GM18511 (cell line): ENCODE measurements at regions not wholly inside any gene's neighbourhood (a gene's known extent, or its start where the extent isn't known, plus 50 kb on each side); places are given as distances from the start of the nearest gene placed in this dataset.

Source experiments
- ATAC-seq: cut with Tn5 transposase; IDR thresholded peaks from one replicate; pipeline ENCODE4 v1.9.1; 2021; ENCODE audit warnings: mild to moderate bottlenecking, moderate library complexity; ENCODE audit not compliant: unreplicated experiment

DNA sequence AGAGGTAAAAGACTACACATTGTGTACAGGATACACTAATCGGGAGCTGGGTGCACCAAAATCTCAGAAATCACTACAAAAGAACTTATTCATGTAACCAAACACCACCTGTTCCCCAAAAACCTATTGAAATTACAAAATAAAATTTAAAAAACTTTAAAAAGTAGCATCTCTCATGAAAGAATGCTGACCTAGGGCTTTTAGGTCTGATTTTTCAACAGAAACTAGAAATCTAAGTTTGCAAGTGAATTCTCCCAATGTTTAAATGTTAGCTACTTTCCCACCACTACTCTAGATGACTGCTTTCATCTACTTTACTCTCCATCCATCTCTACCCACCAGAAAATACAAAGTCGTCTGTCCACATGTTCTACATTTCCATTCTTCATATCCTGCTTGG is 1447.7 kb downstream of the RPA4 start:
- ATAC-seq, result no peak

DNA sequence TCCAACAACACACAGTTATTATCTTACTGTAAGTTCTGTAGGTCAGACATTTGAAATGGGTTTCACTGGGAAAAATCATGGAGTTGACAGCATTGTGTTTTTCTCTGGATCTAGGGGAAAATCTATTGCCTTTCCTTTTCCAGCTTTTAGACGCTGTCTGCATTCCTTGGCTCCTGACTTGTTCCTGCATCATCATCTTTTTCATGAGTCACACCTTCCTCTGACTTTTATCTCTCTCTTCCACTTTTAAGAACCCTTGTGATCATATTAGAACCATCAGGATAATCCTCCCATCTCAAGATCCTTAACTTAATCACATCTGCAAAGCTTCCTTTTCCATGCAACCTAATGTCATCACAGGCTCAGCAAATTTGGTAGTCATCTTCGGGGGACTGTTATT is 1454.8 kb downstream of the RPA4 start:
- ATAC-seq, result no peak

DNA sequence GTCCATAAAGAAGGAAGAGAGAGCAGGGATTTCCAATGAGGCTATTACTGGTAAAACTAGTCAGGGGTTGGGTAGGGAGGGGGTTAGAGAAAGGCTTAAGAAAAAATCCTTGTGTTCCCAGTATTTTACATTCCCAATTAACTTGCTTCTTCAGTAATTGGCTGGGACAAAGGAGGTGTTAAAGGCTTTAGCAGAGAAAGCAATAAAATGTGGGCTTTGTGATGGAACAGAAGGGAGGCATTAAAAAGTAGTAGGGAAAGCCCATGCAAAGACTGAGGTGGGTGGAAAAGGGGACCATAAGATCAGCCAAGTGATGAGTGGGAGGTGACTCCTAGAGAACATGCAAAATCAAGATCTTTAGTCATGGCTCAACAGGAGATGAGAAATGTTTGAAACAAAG is 1467.2 kb downstream of the RPA4 start:
- no peak for ATAC-seq

DNA sequence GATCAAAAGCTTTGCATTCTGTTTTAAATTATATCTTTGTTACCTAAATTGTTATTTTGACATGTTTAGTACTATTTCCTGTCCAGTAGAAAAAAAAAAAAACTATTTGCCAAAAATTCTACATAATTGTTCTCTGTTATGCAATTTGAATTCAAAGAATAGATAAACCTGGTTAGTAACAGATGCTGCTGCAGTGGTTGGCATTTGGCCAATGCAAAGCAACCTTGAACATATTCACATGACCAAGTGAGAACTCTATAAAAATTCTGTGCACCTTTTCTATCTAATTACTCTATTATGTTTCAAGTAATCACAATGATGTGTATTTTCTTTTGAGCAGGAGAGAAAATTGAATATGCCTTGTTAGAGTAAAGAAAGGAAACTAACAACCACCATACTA is 1473.4 kb downstream of the RPA4 start:
- no peak for ATAC-seq

DNA sequence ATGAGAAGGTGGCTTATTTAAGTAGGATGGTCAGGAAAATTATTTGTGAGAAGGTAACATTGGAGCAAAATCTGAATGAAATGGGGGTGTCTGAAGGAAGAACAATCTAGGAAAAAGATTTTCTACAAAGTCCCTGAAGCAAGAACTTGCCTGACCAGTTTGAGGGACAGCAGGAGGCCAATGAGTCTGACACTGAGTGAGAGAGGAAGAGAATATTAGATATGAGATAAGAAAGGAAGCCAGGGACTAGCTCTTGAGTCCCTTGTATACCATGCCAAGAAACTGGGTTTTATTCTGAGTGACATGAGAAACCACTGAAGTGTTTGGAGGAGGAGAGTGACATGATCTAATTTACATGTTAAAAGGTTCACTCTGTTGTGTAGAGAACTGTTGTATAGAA is 1478.9 kb downstream of the RPA4 start:
- no peak for ATAC-seq

DNA sequence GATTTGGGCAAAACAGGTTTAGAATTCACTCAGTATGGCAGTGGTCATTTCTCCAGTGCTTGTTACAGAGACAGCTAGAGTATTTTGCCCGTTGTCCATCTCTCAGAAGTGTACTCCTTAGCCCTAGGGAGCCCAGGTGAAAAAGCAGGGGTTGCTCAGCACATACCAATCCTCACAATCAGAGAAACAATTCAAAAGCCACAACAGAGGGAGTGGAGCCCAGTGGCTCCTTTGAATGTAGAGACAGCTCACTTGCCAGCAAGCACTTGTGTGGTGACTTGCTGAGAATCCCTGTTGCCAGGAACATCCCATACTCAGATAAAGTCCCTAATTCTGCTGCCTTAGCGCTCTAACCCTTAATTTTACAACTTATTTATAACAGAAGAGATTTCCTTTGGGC is 1488.3 kb downstream of the RPA4 start:
- ATAC-seq, result no peak

DNA sequence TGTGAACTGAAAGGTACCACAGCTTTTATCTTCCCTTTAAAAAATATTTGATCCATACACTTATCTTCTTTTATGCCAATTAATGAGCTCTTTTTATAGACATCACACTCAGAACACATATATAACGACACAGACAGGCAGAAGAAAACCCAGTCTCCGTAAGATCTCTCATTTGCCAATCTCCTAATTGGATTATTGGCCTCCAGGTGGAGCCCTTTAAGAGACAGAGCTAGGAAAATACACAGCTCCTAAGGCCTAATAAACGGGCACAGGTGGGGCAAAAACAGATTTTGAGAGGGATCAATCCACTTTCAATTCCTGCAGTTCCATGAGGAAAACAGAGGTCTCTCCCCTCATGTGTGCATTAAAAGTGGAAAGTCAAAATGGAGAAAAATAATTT is 1495.4 kb downstream of the RPA4 start:
- ATAC-seq, result no peak

DNA sequence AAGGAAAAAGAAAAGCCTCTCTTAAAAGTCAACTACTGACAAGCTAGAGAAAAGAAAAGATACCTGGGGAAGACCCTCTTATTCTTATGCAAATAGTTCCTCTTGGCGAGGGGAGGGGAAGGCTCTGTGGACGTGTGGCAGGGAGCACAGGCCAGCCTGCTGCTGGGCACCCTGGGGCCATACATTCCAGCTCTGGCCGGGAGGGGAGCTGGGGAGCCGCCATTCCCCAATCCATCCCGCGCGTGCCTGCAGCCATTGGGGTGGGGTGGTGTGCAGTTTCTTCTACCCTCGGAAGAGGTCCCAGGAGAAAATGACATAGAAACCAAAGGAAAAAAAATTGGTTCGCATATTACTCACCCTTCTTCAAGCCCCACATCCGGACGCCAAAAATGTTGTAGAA is 1496.4 kb downstream of the RPA4 start:
- ATAC-seq, result no peak

DNA sequence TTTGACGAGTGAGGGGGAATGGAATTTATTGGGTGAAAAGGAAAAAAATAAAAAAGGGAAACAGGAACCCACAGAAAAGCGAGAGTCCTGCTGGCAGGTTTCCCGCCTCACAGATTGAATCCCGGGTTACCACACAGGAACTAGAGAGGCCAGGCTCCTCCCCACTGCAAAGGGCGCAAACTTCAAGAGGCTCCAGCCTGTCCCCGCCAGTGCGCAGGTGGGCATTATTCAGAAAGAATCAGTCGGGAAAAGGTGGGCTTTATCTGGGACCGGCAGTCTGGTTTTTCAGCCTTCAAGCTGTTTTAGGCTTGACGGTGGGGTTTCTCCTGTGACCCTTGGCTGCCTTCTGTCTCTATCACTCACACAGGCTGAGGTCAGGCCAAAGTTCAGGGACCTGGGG is 1496.8 kb downstream of the RPA4 start:
- no peak for ATAC-seq

DNA sequence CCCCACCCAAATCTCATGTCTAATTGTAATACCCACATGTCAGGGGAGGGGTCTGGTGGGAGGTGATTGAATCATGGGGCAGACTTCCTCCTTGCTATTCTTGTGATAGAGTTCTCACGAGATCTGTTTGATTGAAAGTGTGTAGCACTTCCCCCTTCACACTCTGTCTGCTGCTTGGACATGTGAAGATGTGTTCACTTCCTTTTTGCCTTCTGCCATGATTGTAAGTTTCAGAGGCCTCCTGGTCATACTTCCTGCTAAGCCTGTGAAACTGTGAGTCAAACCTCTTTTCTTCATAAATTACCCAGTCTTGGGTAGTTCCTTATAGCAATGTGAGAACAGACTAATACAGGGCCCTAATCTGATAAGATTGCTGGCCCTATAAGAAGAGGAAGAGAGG is 1514.8 kb downstream of the RPA4 start:
- no peak for ATAC-seq

DNA sequence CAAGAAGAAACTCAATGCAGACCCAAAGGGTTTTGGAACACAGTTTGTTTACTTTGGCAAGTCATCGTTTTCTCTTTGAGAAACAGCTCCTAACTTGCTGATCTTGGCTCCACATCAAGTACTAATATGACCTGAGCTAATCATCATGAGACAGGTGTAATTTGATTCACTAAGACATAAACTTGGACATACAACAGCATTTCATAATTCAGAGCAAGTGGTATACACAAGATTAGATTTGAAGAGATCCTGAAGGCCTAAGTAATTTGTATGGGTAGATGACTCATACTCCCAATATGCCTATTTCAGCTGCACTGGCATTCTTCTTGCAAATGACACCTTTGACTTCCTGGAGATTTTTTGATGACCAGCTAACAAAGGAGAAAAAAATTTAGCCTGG is 1521.7 kb downstream of the RPA4 start:
- ATAC-seq, result no peak

DNA sequence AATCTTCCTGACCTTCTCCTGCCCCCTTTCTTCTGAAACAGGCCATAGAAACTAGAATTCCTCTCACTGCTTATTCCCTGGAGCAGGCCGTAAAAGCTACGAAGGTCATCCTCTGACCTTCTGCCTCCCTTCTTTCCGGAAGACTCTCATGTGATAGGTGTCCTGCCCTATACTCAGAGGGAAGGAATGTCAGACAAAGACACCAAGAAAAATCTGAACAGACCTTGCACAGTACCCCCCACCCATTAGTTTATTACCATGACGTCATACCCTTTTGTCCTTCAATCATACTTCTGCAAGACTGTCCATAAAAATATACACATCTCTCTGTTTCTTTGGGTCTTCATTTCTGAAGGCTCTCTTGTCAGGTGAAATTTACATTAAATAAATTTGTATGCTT is 1523.9 kb downstream of the RPA4 start:
- ATAC-seq, result no peak

DNA sequence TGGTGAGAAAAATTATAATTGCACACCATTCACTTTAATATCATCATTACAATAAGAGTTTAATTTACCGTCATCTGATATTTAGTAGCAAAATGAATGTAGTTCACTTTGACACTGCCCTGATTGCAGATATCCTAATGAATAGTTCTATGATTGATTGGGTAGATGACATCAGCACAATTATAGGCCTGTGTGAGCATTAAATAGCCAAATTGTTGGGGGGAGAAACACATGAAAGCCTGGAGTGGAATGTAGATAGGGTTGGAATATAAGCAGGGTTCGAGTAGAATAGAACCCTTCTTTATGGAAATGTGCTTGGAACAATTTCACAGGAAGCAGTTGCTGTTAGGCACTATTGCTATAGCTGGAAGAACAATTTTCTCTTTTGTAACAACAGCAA is 1526.2 kb downstream of the RPA4 start:
- no peak for ATAC-seq

DNA sequence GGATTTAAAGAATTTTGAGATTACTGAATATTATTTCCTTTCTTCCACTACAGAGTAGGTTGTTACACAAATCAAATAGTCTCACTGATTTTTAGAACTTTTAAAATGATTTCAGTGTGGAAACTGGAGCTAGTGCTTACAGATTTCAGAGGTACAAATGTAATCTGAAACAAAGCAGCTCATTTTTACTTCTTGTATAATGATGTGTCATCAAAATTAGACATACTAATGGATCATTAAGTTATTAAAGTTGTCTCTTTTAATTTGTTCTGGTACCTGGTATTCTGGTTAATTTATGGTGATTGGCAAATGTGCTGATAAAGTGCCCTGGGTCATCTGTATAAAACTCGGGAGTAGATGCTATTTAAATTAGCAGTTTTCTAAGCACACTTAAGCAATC is 1528.3 kb downstream of the RPA4 start:
- ATAC-seq, result no peak

DNA sequence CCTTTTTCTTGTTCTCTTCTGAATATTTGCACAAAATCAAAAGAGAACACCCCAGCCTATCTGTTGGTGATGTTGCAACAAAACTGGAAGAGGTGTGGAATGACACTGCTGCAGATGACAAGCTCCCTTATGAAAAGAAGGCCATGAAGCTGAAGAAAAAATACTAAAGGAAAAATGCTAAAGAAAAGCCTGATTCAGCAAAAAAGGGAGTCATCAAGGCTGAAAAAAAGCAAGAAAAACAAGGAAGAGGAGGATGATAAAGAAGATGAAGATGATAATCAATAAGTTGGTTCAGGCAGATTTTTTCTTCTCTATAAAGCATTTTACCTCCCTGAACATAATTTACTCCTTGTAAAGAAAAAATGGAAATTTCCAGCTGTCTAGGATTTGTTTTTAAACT is 1538.8 kb downstream of the RPA4 start:
- ATAC-seq, result no peak

DNA sequence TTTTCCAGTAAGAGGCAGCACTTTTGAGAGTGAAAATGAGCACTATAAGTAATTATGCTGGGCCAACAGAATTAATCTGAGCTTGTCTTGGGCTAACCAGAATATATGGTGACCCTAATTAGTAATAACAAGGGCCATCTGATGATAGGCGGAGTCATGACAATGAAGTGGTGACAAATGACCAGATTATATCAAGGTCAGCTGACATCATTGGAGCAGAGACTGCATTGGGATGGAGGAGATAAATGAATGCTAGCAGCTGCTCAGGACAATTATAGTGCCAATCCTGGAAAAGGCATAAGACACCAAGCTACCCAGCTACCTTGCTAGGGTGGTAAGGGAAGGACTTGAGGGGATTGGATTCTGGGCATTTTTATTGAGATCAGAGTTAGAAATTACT is 1548.7 kb downstream of the RPA4 start:
- ATAC-seq, result no peak

DNA sequence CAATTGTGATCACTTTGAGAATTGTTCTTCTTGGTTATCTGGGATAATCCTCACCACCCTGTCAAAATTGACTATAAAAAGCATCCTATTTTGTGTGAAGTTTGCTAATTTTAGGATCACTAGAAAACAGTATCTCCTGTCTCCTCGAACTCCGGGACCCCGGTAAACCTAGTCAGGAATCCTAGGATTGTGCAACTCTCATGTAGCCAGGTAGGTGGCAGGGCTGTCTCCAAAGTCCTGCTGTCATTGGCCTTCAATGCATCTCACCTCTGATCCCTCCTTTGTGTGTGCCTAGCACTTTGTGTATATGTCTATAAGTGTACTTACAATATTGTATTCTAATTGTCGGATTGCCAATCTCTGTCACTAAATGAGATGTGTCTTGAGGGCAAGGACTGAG is 1564.8 kb downstream of the RPA4 start:
- ATAC-seq, result no peak

DNA sequence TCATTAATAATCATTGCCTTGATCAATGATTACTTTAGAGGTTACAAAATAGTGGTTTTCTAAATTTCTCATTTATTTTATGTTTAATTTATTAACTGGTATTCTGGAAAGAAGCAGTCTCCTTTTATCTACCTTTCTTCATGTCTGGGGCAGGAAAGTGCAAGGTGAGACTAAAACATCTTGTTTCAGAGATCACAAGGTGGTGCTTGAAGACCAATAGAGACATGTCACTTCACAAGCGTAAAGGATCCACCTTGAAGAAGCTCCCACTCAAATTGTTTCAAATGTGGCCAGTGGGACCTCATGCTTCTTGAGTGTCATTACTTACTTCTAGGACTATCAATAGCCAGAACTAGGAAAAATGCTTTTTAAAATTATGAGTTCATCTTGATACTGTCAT is 1568.7 kb downstream of the RPA4 start:
- no peak for ATAC-seq

DNA sequence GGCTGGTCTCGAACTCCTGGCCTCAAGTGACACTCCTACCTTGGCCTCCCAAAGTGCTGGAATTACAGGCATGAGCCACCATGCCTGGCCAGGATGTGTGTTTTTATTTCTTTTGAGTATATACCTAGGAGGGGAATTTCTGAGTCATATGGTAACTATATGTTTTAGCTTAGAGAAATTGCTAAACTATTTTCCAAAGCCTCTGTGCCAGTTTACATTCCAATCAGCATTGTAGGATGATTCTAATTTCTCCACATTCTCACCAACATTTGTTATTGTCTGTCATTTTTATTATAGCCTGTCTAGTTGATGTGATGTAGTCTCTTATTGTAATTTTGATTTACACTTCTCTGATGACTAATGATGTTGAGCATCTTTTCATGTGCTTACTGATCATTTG is 1576.0 kb downstream of the RPA4 start:
- no peak for ATAC-seq

DNA sequence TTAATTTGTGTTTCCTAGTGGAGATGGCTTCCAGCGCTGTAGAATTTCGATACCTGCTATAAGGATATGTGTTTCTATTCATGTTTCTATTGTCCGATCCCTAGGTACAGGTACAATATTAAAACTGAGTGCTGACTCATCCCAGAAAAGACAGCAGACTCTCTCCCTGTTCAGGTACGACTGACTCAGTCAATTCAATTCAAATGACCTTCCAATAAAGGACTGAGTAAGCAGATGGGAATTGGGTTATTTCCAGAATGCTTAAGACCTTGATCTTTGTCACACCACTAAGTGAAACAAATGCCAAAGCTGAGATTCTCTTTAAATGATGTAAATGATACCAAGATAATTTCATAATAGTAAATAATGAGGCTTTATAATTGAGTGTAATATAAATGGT is 1596.9 kb downstream of the RPA4 start:
- no peak for ATAC-seq

DNA sequence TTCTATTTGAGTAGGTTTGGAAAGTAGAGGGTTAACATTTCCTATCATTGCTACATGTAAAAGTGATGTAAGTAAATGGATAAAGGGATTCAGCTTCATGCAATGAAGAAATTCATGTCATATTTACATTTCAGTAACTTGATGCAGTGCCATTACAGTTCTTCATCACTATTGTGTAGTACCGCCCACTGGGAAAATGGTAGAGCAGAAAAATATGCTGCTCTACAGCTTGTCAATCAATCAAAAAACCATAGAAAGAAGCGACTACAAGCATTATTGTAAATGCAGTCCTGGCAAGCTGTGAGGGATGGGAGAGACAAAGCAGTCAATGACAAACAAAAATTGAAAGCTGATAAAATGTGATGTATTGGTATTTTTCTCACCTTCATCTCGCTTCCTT is 1597.9 kb downstream of the RPA4 start:
- no peak for ATAC-seq

DNA sequence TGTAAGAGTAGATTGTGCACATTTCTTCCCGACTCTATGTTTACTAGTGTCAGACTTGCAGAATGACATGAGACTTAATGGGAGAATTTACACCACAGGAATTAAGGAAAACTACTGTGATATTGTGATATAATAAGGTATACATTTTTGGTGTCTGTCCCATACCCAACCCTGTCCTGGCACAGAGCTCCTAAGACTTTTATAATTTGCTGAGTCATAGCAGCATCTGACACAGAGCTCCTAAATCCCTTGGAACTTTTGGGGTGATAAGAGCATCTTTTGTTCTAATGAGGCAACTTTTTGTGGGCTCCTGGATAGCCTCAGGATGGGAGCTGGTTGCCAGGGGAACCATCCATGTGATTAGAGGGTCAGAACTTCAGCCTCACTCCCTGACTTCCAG is 1607.0 kb downstream of the RPA4 start:
- ATAC-seq, result no peak

DNA sequence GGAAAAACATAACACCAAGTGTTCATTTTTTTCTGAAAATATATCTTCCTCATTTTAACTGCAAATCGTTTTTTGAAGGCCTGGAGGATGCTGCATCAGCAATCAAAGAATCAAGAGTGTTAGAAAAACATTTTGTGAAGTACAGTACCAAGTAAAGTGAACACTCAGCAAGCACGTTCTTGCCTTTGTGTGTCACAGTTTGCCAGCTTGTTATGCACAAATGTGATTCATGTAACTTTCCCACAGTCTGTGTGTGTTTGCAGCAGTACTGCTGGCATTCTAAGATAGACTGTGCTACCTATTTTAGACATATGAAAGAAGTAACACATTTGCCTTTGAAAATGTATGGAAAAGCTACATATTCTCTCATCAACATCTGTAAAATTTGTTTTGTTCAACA is 1617.7 kb downstream of the RPA4 start:
- no peak for ATAC-seq

DNA sequence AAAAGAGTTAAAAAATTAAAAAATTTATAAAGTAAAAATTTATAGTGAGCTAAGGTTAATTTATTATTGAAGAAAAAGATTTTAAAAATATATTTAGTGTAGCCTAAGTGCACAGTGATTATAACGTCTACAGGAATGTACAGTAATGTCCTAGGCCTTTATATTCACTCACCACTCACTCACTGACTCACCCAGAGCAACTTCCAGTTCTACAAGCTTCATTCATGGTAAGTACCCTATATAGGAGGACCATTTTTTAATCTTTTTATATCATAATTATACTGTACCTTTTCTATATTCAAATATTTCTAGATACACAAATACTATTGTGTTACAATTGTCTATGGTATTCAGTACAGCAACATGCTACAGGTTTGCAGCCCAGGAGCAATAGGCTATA is 1623.2 kb downstream of the RPA4 start:
- no peak for ATAC-seq
